Limb (tissue), 2 donors: ENCODE measurements at regions not wholly inside any gene's neighbourhood (a gene's known extent, or its start where the extent isn't known, plus 50 kb on each side); places are given as distances from the start of the nearest gene placed in this dataset.
A peak's percentile ranks its signal among the peaks of the same experiment; 100 is the strongest.
"Not testable (repeated sequence)": the region's sequence is repeated elsewhere in the genome, so short reads cannot be mapped to it uniquely, and the experiment has no call there.

Source experiments
- DNase-seq, 2 donors: peaks; one replicate each; pipeline ENCODE4 v3.0.0-alpha.2; 2016; ENCODE audit errors: extremely low spot score in 2 of 2

- not testable (repeated sequence) for DNase-seq
Measured at GRCh38 chr7:66456431-66456830, 172.2 kb upstream of the KCTD7 start.

GRCh38 chr7:66458991-66459390, 169.7 kb upstream of the KCTD7 start:
- not testable (repeated sequence) for DNase-seq

- DNase-seq: not testable (repeated sequence)
Measured at GRCh38 chr7:66459783-66460413, 168.8 kb upstream of the KCTD7 start.

GRCh38 chr7:66460921-66461361, 167.7 kb upstream of the KCTD7 start:
- no peak for DNase-seq

- DNase-seq: not testable (repeated sequence)
Measured at GRCh38 chr7:66461397-66461796, 167.3 kb upstream of the KCTD7 start.

- not testable (repeated sequence) for DNase-seq
Measured at GRCh38 chr7:66462831-66463230, 165.8 kb upstream of the KCTD7 start.

GRCh38 chr7:66464059-66464458, 164.6 kb upstream of the KCTD7 start:
- DNase-seq: no peak

GRCh38 chr7:66466081-66466600, 162.5 kb upstream of the KCTD7 start:
- no peak for DNase-seq

- DNase-seq: no peak
Measured at GRCh38 chr7:66467887-66468286, 160.8 kb upstream of the KCTD7 start.

GRCh38 chr7:66473064-66473463, 155.6 kb upstream of the KCTD7 start:
- DNase-seq: not testable (repeated sequence)

- DNase-seq: no peak
Measured at GRCh38 chr7:66474441-66474840, 154.2 kb upstream of the KCTD7 start.

GRCh38 chr7:66476056-66476455, 152.6 kb upstream of the KCTD7 start:
- DNase-seq: not testable (repeated sequence)

GRCh38 chr7:66477822-66478397, 150.8 kb upstream of the KCTD7 start:
- DNase-seq: not testable (repeated sequence)

GRCh38 chr7:66481229-66481628, 147.5 kb upstream of the KCTD7 start:
- DNase-seq: not testable (repeated sequence)

GRCh38 chr7:66489065-66489464, 139.6 kb upstream of the KCTD7 start:
- DNase-seq: not testable (repeated sequence)

- not testable (repeated sequence) for DNase-seq
Measured at GRCh38 chr7:66489741-66490140, 138.9 kb upstream of the KCTD7 start.

GRCh38 chr7:66490979-66491378, 137.7 kb upstream of the KCTD7 start:
- not testable (repeated sequence) for DNase-seq

- DNase-seq: not testable (repeated sequence)
Measured at GRCh38 chr7:66492405-66492804, 136.3 kb upstream of the KCTD7 start.

GRCh38 chr7:66493235-66494205, 135.2 kb upstream of the KCTD7 start:
- peak; percentile 97 to 98 for DNase-seq

- no peak for DNase-seq
Measured at GRCh38 chr7:66497346-66497745, 131.3 kb upstream of the KCTD7 start.

- no peak for DNase-seq
Measured at GRCh38 chr7:66500087-66500486, 128.6 kb upstream of the KCTD7 start.
